KG1 (cell line): ENCODE measurements at regions not wholly inside any gene's neighbourhood (a gene's known extent, or its start where the extent isn't known, plus 50 kb on each side); places are given as distances from the start of the nearest gene placed in this dataset.

ENCODE experiments used
- DNase-seq: peaks from one replicate; lab custom pipeline; 2025; lab: John Stamatoyannopoulos, UW

GRCh38 chr12:90028635-90029051 lies 320.0 kb upstream of the ATP2B1 start:
- DNase-seq, result no peak

DNA sequence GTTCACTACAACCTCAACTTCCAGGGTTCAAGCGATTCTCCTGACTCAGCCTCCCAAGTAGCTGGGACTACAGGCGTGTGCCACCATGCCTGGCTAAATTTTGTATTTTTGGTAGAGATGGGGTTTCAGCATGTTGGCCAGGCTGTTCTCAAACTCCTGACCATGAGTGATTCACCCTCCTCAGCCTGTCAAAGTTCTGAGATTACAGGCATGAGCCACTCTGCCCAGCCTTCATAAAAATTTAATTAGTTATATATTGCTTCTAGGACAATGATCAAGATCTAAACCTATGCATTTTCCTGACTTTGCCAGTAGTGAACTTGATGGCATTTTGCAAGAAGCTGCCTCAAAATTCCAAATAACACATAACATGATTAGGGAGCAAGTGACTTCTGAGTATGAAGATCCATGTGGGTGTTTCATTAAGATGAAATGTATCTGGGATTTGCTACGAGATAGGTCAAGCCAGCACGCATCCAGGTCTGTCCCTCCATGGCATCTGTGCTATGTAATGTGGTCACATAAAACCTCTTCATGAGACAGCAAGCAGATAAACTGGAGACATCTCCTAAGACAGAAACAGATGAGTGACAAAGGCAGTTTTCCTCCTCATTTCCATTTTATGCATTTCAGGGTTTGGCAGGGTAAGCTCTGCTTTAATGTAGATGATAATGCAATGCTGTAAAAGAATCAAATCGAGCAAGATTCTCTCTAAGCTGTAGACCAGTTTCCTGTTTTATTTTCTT lies 319.4 kb upstream of the ATP2B1 start:
- no peak for DNase-seq

DNA sequence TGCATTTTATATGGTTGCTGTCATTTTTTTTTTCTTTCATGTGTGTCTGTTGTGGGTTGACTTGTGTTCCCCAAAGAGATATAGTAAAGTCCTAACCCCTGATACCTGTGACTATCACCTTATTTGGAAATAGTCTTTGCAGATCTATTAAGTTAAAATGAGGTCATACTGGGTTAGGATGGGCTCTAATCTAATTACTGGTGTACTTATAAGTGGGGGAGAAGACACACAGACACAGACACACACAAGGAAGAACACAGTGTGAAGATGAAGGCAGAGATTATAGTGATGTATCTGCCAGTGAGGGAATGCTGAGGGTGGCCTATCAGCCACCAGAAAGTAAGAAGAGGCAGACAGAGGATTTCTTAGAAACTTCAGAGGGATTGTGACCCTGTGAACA lies 318.4 kb upstream of the ATP2B1 start:
- no peak for DNase-seq

DNA sequence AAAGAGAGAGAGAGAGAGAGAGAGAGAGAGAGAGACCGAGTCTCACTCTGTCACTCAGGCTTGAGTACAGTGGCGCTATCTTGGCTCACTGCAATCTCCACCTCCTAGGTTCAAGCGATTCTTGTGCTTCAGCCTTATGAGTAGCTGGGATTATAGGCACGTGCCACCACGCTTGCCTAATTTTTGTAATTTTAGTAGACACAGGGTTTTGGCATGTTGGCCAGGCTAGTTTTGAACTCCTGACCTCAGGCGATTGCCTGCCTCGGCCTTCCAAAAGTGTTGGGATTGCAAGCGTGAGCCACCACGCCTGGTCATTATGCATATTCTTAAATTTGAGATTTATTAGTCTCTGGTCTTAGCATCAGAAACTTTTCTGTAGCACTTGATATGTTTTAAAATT lies 317.9 kb upstream of the ATP2B1 start:
- no peak for DNase-seq

DNA sequence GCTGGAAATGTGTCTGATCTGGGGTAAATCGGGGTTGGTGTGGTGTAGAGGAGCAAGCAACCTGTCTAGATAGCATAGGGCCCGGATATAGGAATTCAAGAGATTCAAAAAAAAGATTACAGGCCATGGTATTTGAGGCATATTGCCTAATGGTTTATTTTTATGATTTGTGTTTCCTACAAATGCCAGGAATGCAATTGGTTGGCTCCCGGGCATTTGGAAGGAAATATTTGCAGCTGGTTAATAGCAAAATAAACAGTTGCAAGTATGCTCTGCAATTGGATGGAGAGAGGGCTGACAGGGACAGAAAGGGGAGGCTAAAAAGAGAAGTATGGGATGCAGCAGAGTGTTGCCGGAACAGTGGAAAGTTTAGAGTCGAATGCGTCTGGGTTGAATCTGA lies 315.6 kb upstream of the ATP2B1 start:
- DNase-seq, result no peak

- no peak for DNase-seq
Measured at GRCh38 chr12:90023207-90023900, 314.7 kb upstream of the ATP2B1 start.

GRCh38 chr12:90021795-90022440 lies 313.3 kb upstream of the ATP2B1 start:
- no peak for DNase-seq

- no peak for DNase-seq
Measured at GRCh38 chr12:90020881-90021280, 312.2 kb upstream of the ATP2B1 start.

- no peak for DNase-seq
Measured at GRCh38 chr12:90020436-90020835, 311.8 kb upstream of the ATP2B1 start.

DNA sequence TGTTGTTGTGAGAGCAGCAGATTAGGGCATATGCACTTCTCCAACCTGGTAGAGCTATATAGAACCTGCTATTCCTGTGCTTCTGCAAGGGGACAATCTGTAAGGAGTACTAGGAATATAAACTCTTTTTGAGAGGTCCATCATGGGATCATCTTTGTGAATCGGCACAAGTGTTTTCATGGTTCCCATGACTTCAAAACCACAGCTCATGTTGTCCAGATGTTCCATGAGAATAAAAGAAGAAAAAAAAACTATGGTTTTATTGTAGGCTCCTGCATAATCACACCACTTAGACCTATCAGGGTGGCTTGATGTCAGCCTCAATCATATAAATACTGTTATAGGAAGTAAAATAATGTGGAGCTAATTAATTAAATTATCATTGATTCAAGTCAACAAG lies 311.4 kb upstream of the ATP2B1 start:
- no peak for DNase-seq

GRCh38 chr12:90017316-90017715 lies 308.7 kb upstream of the ATP2B1 start:
- no peak for DNase-seq

DNA sequence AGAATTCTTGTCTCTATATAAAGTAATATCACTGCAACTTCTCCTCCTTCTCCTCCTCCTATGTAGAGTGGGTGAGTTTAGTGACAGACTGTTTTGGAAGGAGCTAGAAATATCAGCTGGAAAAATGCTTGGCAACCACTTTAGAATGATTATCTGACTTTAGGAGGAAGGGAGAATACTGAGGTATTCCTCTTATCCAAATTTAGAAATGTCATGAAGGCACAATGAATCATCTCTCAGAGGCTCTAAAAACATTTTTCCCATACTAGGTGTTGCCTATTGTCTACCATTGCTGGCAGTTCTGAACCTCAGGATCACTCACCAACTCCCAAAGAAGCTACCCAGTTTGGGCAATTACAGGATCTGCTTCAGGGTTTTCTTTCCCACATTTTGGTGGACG lies 306.6 kb upstream of the ATP2B1 start:
- DNase-seq, result no peak

GRCh38 chr12:90013409-90013808 lies 304.8 kb upstream of the ATP2B1 start:
- no peak for DNase-seq

GRCh38 chr12:90010089-90010488 lies 301.5 kb upstream of the ATP2B1 start:
- no peak for DNase-seq

DNA sequence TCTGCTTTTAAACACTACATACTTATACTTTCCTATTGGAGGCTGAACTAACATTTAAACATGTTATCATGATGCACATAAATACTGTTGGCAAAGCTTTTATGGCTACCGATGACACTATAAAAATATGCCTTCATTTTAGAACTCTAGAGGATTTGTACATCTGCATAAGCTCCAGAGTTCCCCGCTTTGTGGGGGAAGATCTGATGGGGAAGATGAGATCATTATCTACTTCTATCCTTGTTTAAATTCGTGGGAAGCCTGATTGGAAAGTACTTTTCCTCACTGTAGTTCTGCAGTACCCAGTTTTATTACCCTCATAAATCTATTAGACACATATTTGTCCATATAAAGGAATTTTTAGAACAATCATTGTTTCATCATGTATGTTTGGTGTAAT lies 299.6 kb upstream of the ATP2B1 start:
- DNase-seq, result no peak

DNA sequence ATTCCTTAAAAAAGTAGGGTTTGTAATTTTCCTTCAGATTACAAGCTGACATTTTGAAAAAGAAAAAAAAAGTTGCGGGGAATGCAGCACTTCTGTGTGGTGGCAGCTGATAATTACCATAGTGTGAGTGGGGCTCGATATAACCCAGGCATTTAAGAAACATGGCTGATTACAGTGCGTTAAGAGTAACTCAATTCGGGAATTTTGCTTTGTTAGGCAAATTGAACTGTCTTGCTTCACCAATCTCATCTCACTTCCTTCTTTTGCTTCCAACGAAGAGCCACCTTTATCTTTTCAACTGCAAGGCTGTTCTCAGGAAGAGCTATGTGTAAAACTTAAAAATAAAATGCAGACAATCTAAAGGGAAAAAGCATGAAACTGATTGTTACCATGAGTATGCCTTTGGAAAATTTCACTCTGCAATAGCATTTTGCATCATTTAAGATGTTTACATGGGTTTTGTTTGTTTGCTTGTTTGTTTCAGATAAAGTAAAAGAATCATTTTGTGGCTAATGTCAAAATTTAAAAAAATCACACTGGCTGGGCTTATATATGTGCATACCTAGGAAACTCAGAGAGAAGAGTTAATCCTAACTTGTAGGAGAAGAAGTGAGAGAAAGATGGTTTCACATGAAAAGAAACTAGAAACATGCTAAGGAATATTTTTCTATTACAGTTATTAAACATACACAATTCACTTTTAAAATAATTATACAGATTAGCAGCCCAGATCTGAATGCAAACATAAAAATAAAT lies 295.9 kb upstream of the ATP2B1 start:
- DNase-seq, result no peak

DNA sequence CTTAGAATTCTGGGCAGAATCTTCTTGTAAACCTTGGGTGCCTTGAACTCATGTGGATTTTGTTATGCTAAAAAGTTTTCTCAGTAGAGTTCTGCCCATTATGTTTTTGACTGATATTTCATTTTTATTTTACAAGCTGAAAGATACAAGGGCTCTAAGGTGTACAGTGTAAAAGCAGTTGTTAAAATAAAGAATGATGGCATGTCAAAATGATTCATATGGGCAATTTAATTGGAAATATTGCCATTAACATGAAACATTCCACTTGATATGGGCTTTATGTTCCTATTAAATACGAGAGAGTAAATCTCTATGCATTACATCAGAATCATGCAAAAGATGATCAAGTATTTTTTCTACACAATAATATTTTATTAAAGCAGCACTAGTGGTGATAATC lies 295.1 kb upstream of the ATP2B1 start:
- DNase-seq, result no peak

- DNase-seq, result no peak
Measured at GRCh38 chr12:90000721-90001120, 292.1 kb upstream of the ATP2B1 start.

DNA sequence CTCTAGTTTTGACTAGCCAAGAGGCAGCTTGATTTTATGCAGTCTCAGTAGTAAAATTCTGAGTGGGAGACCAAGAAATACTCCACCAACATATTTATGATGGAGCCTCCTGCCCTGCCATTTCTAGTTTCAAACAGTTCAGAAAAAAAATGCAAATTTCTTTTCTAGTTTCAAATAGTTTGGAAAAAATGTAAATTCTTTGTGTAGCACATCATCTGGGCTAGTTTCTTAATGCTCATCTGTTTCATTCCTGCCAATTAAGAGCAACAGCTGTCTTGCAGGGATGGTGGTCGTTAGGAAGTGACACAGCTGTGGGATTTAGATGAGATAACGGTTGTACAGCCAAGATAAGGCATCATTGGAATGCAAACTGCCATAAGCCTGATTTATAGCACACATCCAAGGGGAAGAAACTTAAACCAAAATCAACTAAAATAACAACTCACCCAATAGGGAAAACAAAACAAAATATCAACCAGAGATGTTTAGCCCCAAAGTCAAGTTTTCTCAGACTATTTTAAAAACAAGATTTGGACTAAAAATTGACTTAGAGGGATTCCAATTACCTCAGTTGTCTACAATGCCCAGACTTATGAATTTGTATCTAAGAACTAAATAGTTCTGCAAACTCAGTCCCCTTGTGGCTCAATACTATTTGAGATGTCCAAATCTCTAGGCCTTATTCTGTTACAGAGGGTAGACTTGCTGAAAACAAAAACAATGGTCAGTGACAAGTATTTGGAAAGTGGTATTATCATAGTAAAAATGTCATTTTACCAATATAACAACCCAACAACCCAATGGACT lies 291.3 kb upstream of the ATP2B1 start:
- no peak for DNase-seq

- no peak for DNase-seq
Measured at GRCh38 chr12:89995870-89996269, 287.2 kb upstream of the ATP2B1 start.

- no peak for DNase-seq
Measured at GRCh38 chr12:89994911-89995310, 286.3 kb upstream of the ATP2B1 start.

DNA sequence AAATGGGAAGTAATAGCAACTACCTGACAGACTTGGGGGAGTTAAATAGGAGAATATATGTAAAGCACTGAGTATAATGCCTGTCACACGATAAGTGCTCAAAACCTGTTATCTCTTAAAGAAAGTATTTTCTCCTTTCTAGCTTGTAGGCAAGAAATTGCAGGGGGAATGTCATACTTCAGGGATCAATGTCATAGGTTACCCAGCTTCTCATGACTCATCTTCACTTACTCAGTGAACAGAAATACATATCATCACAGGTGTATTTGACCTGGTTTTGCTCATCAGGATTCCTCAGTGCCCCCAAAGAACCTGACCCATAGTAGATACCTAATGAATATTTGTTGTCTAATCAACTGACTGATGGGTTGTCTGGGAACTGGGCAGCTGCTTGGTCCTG lies 285.0 kb upstream of the ATP2B1 start:
- DNase-seq, result no peak
